PC-3 (cell line): ENCODE measurements at regions not wholly inside any gene's neighbourhood (a gene's known extent, or its start where the extent isn't known, plus 50 kb on each side); places are given as distances from the start of the nearest gene placed in this dataset.

Source experiments
- ATAC-seq: fragments of 200-7000 bp; cut with Tn5 transposase; 2 replicates; pipeline ENCODE4 v1.9.1; 2020; ENCODE audit warnings: mild to moderate bottlenecking, moderate library complexity
- BruUV-seq: library from RNA; stranded (reverse); fragments of 400-500 nt; replicated peaks from 2 replicates; lab custom pipeline; 2021; lab: Mats Ljungman, UMichigan
- CTCF ChIA-PET: fragments of 300-600 bp; sonication (Branson Sonifier 250); formaldehyde crosslinking; loops from one replicate; lab custom pipeline; 2022; ENCODE audit warnings: antibody characterized with exemption; lab: Charles Lee
- POLR2A ChIA-PET: fragments of 300-600 bp; sonication (Branson Sonifier 250); formaldehyde crosslinking; loops from one replicate; lab custom pipeline; 2022; ENCODE audit warnings: antibody characterized with exemption; ENCODE audit not compliant: unreplicated experiment; lab: Charles Lee
- DNase-seq: peaks from one replicate; pipeline ENCODE4 v3.0.0-alpha.2; 2015
- H2AFZ ChIP-seq: fragments of 300-600 bp; sonication (generic); 2 replicates; pipeline ENCODE4 v1.6.0; 2016; ENCODE audit warnings: antibody characterized with exemption, low read length
- H3F3A ChIP-seq: fragments of 300-600 bp; sonication (generic); one replicate; pipeline ENCODE4 v1.6.0; 2017; ENCODE audit warnings: antibody characterized with exemption, low read length, control low read depth, mild to moderate bottlenecking; ENCODE audit not compliant: unreplicated experiment
- H3K27ac ChIP-seq: fragments of 300-600 bp; sonication (generic); 2 replicates; pipeline ENCODE4 v1.5.1; 2016; ENCODE audit warnings: mild to moderate bottlenecking, low read length
- H3K27me3 ChIP-seq: fragments of 300-600 bp; sonication (generic); 2 replicates; pipeline ENCODE4 v1.6.1; 2016; ENCODE audit warnings: low read length, mixed read lengths
- H3K36me3 ChIP-seq: fragments of 300-600 bp; sonication (generic); 2 replicates; pipeline ENCODE4 v1.6.1; 2016; ENCODE audit warnings: low read depth, mixed run types, low read length, mixed read lengths
- H3K4me1 ChIP-seq: fragments of 300-600 bp; sonication (generic); 2 replicates; pipeline ENCODE4 v1.5.1; 2016; ENCODE audit warnings: low read length; ENCODE audit not compliant: insufficient read depth
- H3K4me2 ChIP-seq: fragments of 300-600 bp; sonication (generic); 2 replicates; pipeline ENCODE4 v1.6.0; 2016; ENCODE audit warnings: low read length
- H3K4me3 ChIP-seq: fragments of 300-600 bp; sonication (generic); 2 replicates; pipeline ENCODE4 v1.5.1; 2016; ENCODE audit warnings: mild to moderate bottlenecking, low read length, mixed read lengths
- H3K79me2 ChIP-seq: fragments of 300-600 bp; sonication (generic); 2 replicates; pipeline ENCODE4 v1.6.1; 2017; ENCODE audit warnings: low read length, mixed read lengths
- H3K9ac ChIP-seq: fragments of 300-600 bp; sonication (generic); 2 replicates; pipeline ENCODE4 v1.6.0; 2016; ENCODE audit warnings: mild to moderate bottlenecking, low read length
- H3K9me2 ChIP-seq: fragments of 300-600 bp; sonication (generic); replicated peaks from 2 replicates; pipeline ENCODE4 v1.6.1; 2016; ENCODE audit warnings: mixed run types, low read length, mixed read lengths
- H3K9me3 ChIP-seq: fragments of 300-600 bp; sonication (generic); 2 replicates; pipeline ENCODE4 v1.6.1; 2016; ENCODE audit warnings: low read length, mixed read lengths
- H4K20me1 ChIP-seq: fragments of 300-600 bp; sonication (generic); 2 replicates; pipeline ENCODE4 v1.6.1; 2016; ENCODE audit warnings: low read length, mixed read lengths
- CTCF ChIP-seq: fragments of 300-600 bp; sonication (generic); conservative IDR thresholded peaks from 2 replicates; pipeline ENCODE4 v1.5.1; 2017; ENCODE audit warnings: antibody characterized with exemption, low read depth, mild to moderate bottlenecking, low read length
- EZH2 ChIP-seq: fragments of 300-600 bp; sonication (generic); IDR thresholded peaks from one replicate; pipeline ENCODE4 v1.6.1; 2017; ENCODE audit warnings: antibody characterized with exemption, mild to moderate bottlenecking, low read length; ENCODE audit not compliant: unreplicated experiment
- EZH2phosphoT487 ChIP-seq: fragments of 300-600 bp; sonication (generic); IDR thresholded peaks from 2 replicates; pipeline ENCODE4 v1.6.1; 2018; ENCODE audit warnings: mild to moderate bottlenecking, antibody characterized with exemption, low read length, borderline replicate concordance
- intact Hi-C: fragments of 100-400 bp; cut with micrococcal nuclease; formaldehyde crosslinking; loops from 2 replicates; pipeline ENCODE4 v1.9.0; 2023

- Histone ChIP-seq H3K9me3 (no peaks in the 10 kb centered on the region), H3K9me2 (peaks cover 9% of the 10 kb centered on the region; the same call in 1 of the 2 replicates), H3F3A (no peaks in the 10 kb centered on the region), H3K27me3 (peaks cover 3% of the 10 kb centered on the region; the same call in 1 of the 2 replicates), H3K27ac (no peak overlapping the region), H3K9ac (no peak overlapping the region), H3K4me2 (no peak overlapping the region), H2AFZ (no peak overlapping the region), H3K36me3 (no peaks in the 10 kb centered on the region), H3K4me1 (peaks cover 24% of the 10 kb centered on the region), H3K79me2 (no peaks in the 10 kb centered on the region), H3K4me3 (no peak overlapping the region), H4K20me1 (no peaks in the 10 kb centered on the region)
- intact Hi-C loops = loop anchor here (5.0 to 10.0 kb wide), 3 partner anchors 163 to 319 kb away; no protein-coding TSS in a partner anchor
- DNase-seq (no peak), ATAC-seq (no peak)
- TF ChIP-seq CTCF (no peak), EZH2phosphoT487 (no peak), EZH2 (no peak)
- POLR2A ChIA-PET = no interaction called here
- CTCF ChIA-PET = no interaction called here
- BruUV-seq = no TSS peak
These were observed 169.3 kb upstream of the NR5A2 start for GRCh38 chr1:199858171-199858570.

- POLR2A ChIA-PET = interaction anchor here (0.6 kb wide), 1 partner anchor 78 kb away, joined by 11 read pairs; no protein-coding TSS in a partner anchor
- peaks cover 24% of the 10 kb centered on the region for H3K4me1 ChIP-seq
- no peak for DNase-seq
- no TSS peak for BruUV-seq
- H4K20me1 ChIP-seq = no peaks in the 10 kb centered on the region
- no peaks in the 10 kb centered on the region for H3F3A ChIP-seq
- peaks cover 3% of the 10 kb centered on the region; the same call in 1 of the 2 replicates for H3K27me3 ChIP-seq
- no peak overlapping the region for H3K27ac ChIP-seq
- no peak overlapping the region for H2AFZ ChIP-seq
- H3K79me2 ChIP-seq = no peaks in the 10 kb centered on the region
- peak overlapping the region; percentile 32 for H3K4me2 ChIP-seq
- H3K36me3 ChIP-seq = no peaks in the 10 kb centered on the region
- CTCF ChIA-PET = no interaction called here
- H3K9ac ChIP-seq = no peak overlapping the region
- intact Hi-C loops = loop anchor here (5.0 to 10.0 kb wide), 3 partner anchors 164 to 318 kb away; no protein-coding TSS in a partner anchor
- no peak for ATAC-seq
- no peak for TF ChIP-seq EZH2phosphoT487
- TF ChIP-seq EZH2 = no peak
- TF ChIP-seq CTCF = no peak
- H3K4me3 ChIP-seq = no peak overlapping the region
- H3K9me3 ChIP-seq = no peaks in the 10 kb centered on the region
- H3K9me2 ChIP-seq = peaks cover 9% of the 10 kb centered on the region; the same call in 1 of the 2 replicates
These were observed 168.7 kb upstream of the NR5A2 start for GRCh38 chr1:199858856-199859255.

- ATAC-seq (peak; percentile 97), DNase-seq (peak; percentile 98)
- peaks cover 3% of the 10 kb centered on the region; the same call in 1 of the 2 replicates for H3K27me3 ChIP-seq
- peaks cover 4% of the 10 kb centered on the region; the same call in 1 of the 2 replicates for H3K9me2 ChIP-seq
- no peaks in the 10 kb centered on the region for H3K9me3 ChIP-seq
- H3K4me3 ChIP-seq = no peak overlapping the region
- ChIA-PET POLR2A (interaction anchor here (0.6 to 0.7 kb wide), 3 partner anchors 79 to 333 kb away, joined by 5 to 11 read pairs (median 10); no protein-coding TSS in a partner anchor), CTCF (no interaction called here)
- H3K4me1 ChIP-seq = peaks cover 24% of the 10 kb centered on the region
- BruUV-seq = no TSS peak
- H3K79me2 ChIP-seq = no peaks in the 10 kb centered on the region
- H2AFZ ChIP-seq = peak overlapping the region; percentile 10
- intact Hi-C loops = loop anchor here (5.0 to 10.0 kb wide), 3 partner anchors 165 to 318 kb away; no protein-coding TSS in a partner anchor
- peak overlapping the region; percentile 3 for H3K27ac ChIP-seq
- no peaks in the 10 kb centered on the region for H4K20me1 ChIP-seq
- H3K9ac ChIP-seq = no peak overlapping the region
- H3F3A ChIP-seq = no peaks in the 10 kb centered on the region
- H3K36me3 ChIP-seq = no peaks in the 10 kb centered on the region
- no peak for TF ChIP-seq EZH2
- TF ChIP-seq CTCF = no peak
- TF ChIP-seq EZH2phosphoT487 = no peak
- peak overlapping the region; percentile 32 for H3K4me2 ChIP-seq
These were observed 168.0 kb upstream of the NR5A2 start for GRCh38 chr1:199859491-199859933.
